Mammary epithelial cell (primary cell): ENCODE measurements at regions not wholly inside any gene's neighbourhood (a gene's known extent, or its start where the extent isn't known, plus 50 kb on each side); places are given as distances from the start of the nearest gene placed in this dataset.

Source experiments
- EZH2 ChIP-seq: IDR thresholded peaks from 2 replicates; pipeline ENCODE4 v1.6.1; 2012; ENCODE audit warnings: low read length, inconsistent platforms, borderline replicate concordance
- TF ChIP-seq, protein P1 (sequence below), 2 donors: IDR thresholded peaks in 1 of 2; conservative IDR thresholded peaks in 1 of 2; 2 replicates each; pipeline ENCODE4 v1.5.1; 2011 to 2012; ENCODE audit warnings: inconsistent platforms in 2 of 2, low read length in 2 of 2, mild to moderate bottlenecking in 2 of 2, control low read depth in 1 of 2, low read depth in 1 of 2; ENCODE audit not compliant: insufficient read depth in 1 of 2; ENCODE audit errors: extremely low read depth in 1 of 2

DNA sequence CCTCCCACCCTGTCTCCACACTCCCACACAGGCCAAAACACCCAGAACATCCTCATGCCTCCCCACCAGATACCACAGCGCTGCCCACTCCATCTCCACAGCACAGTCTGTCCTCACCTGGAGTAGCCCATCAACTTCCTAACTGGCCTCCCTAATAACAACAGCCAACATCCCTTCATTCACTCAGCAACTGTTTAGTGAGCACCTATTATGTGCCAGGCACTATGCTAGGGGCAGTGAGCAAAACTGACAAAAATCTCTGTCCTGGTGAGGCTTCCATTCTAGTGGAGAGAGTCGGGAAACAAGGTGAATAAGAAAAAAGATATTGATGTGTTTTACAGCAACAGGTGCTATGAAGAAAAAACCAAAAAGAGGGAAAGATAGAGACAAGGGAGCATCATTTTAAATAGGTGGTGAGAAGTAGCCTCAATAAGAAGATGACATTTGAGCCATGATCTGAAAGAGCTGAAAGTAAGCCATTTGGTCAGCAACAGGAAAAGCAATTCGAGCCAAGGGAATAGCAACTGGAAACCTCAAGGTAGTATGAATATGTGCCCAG, 523.9 kb downstream of the SHQ1 start:
- TF ChIP-seq EZH2, result no peak
- TF ChIP-seq, protein P1, sequence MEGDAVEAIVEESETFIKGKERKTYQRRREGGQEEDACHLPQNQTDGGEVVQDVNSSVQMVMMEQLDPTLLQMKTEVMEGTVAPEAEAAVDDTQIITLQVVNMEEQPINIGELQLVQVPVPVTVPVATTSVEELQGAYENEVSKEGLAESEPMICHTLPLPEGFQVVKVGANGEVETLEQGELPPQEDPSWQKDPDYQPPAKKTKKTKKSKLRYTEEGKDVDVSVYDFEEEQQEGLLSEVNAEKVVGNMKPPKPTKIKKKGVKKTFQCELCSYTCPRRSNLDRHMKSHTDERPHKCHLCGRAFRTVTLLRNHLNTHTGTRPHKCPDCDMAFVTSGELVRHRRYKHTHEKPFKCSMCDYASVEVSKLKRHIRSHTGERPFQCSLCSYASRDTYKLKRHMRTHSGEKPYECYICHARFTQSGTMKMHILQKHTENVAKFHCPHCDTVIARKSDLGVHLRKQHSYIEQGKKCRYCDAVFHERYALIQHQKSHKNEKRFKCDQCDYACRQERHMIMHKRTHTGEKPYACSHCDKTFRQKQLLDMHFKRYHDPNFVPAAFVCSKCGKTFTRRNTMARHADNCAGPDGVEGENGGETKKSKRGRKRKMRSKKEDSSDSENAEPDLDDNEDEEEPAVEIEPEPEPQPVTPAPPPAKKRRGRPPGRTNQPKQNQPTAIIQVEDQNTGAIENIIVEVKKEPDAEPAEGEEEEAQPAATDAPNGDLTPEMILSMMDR (conservative IDR thresholded peaks at IDR 0.05 in 1 of 2, IDR thresholded peaks at IDR 0.05 in 1 of 2; ENCODE audit: extremely low read depth in 1 of 2, insufficient read depth in 1 of 2, low read depth in 1 of 2, low read length in 2 of 2), result no peak
